ENCODE measurements at regions not wholly inside any gene's neighbourhood (a gene's known extent, or its start where the extent isn't known, plus 50 kb on each side); places are given as distances from the start of the nearest gene placed in this dataset.
A peak's percentile ranks its signal among the peaks of the same experiment; 100 is the strongest.
"Not testable (repeated sequence)": the region's sequence is repeated elsewhere in the genome, so short reads cannot be mapped to it uniquely, and the experiment has no call there.

DNA sequence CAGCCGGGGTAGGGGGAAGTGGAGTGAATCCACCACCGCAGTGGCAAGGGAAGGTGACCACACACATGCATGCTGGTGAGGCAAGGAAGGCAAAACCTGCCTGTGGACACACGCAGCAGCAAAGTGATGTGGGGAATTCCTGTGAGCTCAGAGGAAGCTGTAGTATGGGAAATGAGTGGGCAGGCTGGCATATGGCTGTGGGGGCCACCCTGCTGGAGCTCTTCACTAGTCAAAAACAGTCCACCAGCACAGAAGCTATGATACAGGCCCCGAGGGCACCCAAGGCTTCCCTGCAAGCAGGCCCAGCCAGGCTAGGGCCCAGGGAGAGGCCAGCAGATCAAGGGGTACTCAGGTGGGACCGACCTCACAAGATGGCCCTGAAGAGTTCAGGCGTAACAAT lies 239.1 kb downstream of the CHM start:
- no peak for DNase-seq

DNA sequence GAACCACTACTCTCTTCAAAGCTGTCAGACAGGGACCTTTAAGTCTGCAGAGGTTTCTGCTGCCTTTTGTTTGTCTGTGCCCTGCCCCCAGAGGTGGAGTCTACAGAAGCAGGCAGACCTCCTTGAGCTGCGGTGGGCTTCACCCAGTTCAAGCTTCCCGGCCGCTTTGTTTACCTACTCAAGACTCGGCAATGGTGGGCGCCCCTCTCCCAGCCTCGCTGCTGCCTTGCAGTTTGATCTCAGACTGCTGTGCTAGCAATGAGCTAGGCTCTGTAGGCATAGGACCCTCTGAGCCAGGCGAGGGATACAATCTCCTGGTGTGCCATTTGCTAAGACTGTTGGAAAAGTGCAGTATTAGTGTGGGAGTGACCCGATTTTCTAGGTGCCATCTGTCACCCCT lies 275.0 kb downstream of the CHM start:
- not testable (repeated sequence) for DNase-seq

More for the DNA sequence above, 239.1 kb downstream of the CHM start:
- TF ChIP-seq GATA1 (IDR thresholded peaks at IDR 0.05; ENCODE audit: low read depth, low read length), result no peak
- TF ChIP-seq POLR2A (IDR thresholded peaks at IDR 0.05; ENCODE audit: low read length), result no peak

- no peak for DNase-seq
- TF ChIP-seq POLR2A (IDR thresholded peaks at IDR 0.05; ENCODE audit: low read length), result no peak
- no peak for TF ChIP-seq GATA1 (IDR thresholded peaks at IDR 0.05; ENCODE audit: low read depth, low read length)
Observed at GRCh38 chrX:85765651-85766050, 281.7 kb downstream of the CHM start.

GRCh38 chrX:85723025-85723424 lies 324.3 kb downstream of the CHM start:
- DNase-seq, result not testable (repeated sequence)

- DNase-seq, result not testable (repeated sequence)
Observed at GRCh38 chrX:85703233-85703632, 323.8 kb upstream of the POF1B start.

DNA sequence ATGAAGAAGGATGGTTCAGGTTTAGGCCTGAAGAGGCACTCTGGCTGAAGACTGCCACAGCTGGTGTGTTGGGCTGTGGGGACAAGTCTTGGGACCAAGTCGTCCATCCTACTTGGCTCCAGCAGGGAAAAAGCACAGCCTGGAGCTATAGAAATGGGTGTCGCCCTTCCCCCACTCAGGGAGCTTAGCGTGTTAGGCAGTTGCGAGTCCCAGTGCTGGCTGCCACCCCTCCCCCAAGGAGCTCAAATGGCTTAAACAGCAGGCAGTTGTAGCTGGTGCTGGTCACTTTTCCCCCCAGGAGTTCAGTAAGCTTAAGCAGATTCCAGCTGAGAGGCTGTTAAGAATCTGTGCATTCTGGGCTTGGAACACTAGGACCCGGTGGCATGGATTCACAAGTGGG lies 319.5 kb upstream of the POF1B start:
- TF ChIP-seq GATA1 (IDR thresholded peaks at IDR 0.05; ENCODE audit: low read depth, low read length) (no peak), POLR2A (IDR thresholded peaks at IDR 0.05; ENCODE audit: low read length) (no peak)
- no peak for DNase-seq

DNA sequence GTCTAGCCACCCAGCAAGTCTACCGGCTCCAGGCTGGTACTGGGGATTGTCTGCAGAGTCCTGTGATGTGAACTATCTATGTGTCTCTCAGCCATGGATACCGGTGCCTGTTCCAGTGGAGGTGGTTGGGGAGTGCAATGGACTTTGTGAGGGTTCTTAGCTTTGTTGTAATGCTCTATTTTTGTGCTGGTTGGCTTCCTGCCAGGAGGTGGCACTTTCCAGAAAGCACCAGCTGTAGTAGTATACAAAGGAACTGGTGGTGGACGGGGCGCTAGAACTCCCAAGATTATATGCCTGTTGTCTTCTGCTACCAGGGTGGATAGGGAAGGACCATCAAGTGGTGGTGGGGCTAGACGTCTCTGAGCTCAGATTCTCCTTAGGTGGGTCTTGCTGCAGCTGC lies 306.4 kb upstream of the POF1B start:
- TF ChIP-seq POLR2A (IDR thresholded peaks at IDR 0.05; ENCODE audit: low read length) (no peak), GATA1 (IDR thresholded peaks at IDR 0.05; ENCODE audit: low read depth, low read length) (no peak)
- DNase-seq, result no peak

DNA sequence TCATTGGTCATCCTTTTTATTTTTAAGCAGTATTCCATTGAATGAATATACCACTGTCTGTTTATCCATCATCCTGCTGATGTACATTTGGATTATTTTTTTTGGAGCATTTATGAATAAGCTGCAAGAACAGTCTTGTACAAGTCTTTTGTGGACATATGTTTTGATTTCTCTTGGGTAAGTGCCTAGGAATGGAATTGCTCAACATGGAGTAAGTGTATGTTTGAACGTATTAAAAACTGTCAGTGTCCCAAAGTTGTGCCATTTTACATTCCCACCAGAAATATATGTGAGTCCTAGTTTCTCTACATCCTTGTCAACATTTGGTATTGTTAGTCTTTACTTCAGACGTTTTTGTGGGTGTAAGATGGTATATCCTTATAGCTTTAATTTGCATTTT lies 287.0 kb upstream of the POF1B start:
- TF ChIP-seq POLR2A (IDR thresholded peaks at IDR 0.05; ENCODE audit: low read length) (no peak), GATA1 (IDR thresholded peaks at IDR 0.05; ENCODE audit: low read depth, low read length) (no peak)

DNA sequence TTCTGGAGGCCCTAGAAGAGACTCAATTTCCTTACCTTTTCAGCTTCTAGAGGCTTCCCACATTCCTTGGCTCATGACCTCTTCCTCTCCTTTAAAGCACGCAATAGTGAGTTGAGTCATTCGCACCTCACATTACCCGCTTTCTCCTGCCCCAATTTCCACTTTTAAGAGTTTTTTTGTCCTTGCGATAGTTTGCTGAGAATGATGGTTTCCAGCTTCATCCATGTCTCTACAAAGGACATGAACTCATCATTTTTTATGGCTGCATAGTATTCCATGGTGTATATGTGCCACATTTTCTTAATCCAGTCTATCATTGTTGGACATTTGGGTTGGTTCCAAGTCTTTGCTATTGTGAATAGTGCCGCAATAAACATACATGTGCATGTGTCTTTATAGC lies 284.5 kb upstream of the POF1B start:
- DNase-seq, result not testable (repeated sequence)

More for the DNA sequence above, 287.0 kb upstream of the POF1B start:
- no peak for DNase-seq

GRCh38 chrX:85630901-85631300 lies 251.4 kb upstream of the POF1B start:
- no peak for DNase-seq
- TF ChIP-seq POLR2A (IDR thresholded peaks at IDR 0.05; ENCODE audit: low read length) (no peak), GATA1 (IDR thresholded peaks at IDR 0.05; ENCODE audit: low read depth, low read length) (no peak)

GRCh38 chrX:85627363-85627762 lies 247.9 kb upstream of the POF1B start:
- peak; percentile 0 for DNase-seq

DNA sequence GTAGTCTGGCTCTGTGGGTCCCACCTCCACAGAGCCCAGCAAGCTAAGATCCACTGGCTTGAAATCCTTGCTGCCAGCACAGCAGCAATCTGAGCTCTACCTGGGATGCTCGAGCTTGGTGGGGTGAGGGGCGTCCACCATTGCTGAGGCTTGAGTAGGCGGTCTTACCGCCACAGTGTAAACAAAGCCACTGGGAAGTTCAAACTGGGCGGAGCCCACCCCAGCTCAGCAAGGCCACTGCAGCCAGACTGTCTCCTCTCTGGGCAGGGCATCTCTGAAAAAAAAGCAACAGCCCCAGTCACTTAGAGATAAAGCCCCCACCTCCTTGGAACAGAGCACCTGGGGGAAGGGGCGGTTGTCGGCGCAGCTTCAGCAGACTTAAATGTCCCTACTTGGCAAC lies 243.2 kb upstream of the POF1B start:
- TF ChIP-seq POLR2A (IDR thresholded peaks at IDR 0.05; ENCODE audit: low read length) (no peak), GATA1 (IDR thresholded peaks at IDR 0.05; ENCODE audit: low read depth, low read length) (no peak)
- DNase-seq, result no peak

More at GRCh38 chrX:85627363-85627762, 247.9 kb upstream of the POF1B start:
- TF ChIP-seq POLR2A (IDR thresholded peaks at IDR 0.05; ENCODE audit: low read length) (no peak), GATA1 (IDR thresholded peaks at IDR 0.05; ENCODE audit: low read depth, low read length) (no peak)

DNA sequence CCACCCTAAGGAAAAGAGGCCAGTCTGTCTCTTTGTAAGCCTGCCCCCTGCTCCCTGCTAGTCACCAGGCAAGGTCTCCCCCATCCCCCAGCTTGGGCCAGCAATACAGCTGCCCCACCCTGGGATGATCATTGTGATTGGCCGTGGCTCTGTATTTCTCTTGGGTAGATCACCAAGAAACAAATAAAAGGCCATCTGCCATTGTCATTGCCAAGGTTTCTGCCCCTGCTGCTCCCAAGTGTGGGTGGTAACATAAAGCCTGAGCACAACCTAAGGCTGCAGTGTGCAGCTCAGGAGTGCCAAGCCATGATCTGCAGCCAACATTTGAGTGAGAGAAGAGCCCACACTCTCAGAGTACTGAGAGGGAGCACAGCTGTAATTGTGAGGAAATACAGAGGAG lies 241.0 kb upstream of the POF1B start:
- no peak for DNase-seq
- no peak for TF ChIP-seq POLR2A (IDR thresholded peaks at IDR 0.05; ENCODE audit: low read length)
- no peak for TF ChIP-seq GATA1 (IDR thresholded peaks at IDR 0.05; ENCODE audit: low read depth, low read length)

GRCh38 chrX:85619962-85620361 lies 240.5 kb upstream of the POF1B start:
- no peak for DNase-seq
- no peak for TF ChIP-seq POLR2A (IDR thresholded peaks at IDR 0.05; ENCODE audit: low read length)
- TF ChIP-seq GATA1 (IDR thresholded peaks at IDR 0.05; ENCODE audit: low read depth, low read length), result no peak

GRCh38 chrX:85611926-85612325 lies 232.5 kb upstream of the POF1B start:
- DNase-seq, result peak in 1 of 2 experiments; percentile 0
- no peak for TF ChIP-seq GATA1 (IDR thresholded peaks at IDR 0.05; ENCODE audit: low read depth, low read length)

DNA sequence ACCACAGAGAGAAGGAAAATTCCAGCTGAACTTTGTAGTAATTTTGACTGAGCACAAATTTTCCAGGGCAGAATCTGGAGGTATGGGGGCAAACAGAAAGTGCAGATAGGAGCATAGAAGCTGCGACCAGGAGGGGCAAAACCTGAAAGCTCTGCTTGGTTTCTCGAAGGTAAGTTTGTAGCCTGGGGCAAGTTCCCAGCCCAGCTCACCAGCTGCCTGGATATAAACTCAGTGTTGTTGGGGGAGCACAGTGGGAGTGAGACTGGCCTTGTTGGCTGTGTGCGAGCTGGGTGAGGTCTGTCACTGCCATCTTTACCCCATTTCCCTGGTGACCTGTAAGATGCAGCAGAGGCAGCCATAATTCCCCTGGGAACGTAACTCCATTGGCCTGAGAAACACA lies 213.5 kb upstream of the POF1B start:
- no peak for DNase-seq
- TF ChIP-seq POLR2A (IDR thresholded peaks at IDR 0.05; ENCODE audit: low read length) (no peak), GATA1 (IDR thresholded peaks at IDR 0.05; ENCODE audit: low read depth, low read length) (no peak)

GRCh38 chrX:85591536-85591935 lies 212.1 kb upstream of the POF1B start:
- no peak for DNase-seq
- no peak for TF ChIP-seq POLR2A (IDR thresholded peaks at IDR 0.05; ENCODE audit: low read length)
- no peak for TF ChIP-seq GATA1 (IDR thresholded peaks at IDR 0.05; ENCODE audit: low read depth, low read length)

Data from erythroblast (primary cell).